SK-N-SH (cell line): ENCODE measurements at regions not wholly inside any gene's neighbourhood (a gene's known extent, or its start where the extent isn't known, plus 50 kb on each side); places are given as distances from the start of the nearest gene placed in this dataset.

Experiments used
- CTCF ChIA-PET: fragments of 300-600, 350-600 bp; formaldehyde crosslinking; extraction: SDS; loops from one replicate; lab custom pipeline; 2021; lab: Yijun Ruan, JAX
- POLR2A ChIA-PET: fragments of 350-600 bp; sonication (Branson Sonifier 250); formaldehyde crosslinking; extraction: SDS; loops from one replicate; lab custom pipeline; 2020; ENCODE audit warnings: antibody characterized with exemption, inconsistent platforms; lab: Yijun Ruan, JAX
- DNase-seq: peaks from one replicate; pipeline ENCODE4 v3.0.0; 2012
- H2AFZ ChIP-seq: fragments of 200-600 bp; sonication (generic); 2 replicates; pipeline ENCODE4 v1.8.1; 2016; ENCODE audit warnings: antibody characterized with exemption, mild to moderate bottlenecking, low read depth
- H3F3A ChIP-seq: fragments of 200-600 bp; sonication (generic); replicated peaks from 2 replicates; pipeline ENCODE3; 2016; ENCODE audit warnings: antibody characterized with exemption, mild to moderate bottlenecking; ENCODE audit not compliant: insufficient read depth
- H3K27ac ChIP-seq, 2 experiments: fragments of 200-500 bp in 1 of 2; fragments of 200-600 bp in 1 of 2; sonication (Bioruptor generic) in 1 of 2; sonication (generic), shearing (Covaris generic) in 1 of 2; 2 replicates each; pipeline versions ENCODE4 v1.5.1 to v1.6.1; 2014 to 2016; ENCODE audit warnings: low read depth in 2 of 2, inconsistent platforms in 1 of 2, low read length in 1 of 2, mild to moderate bottlenecking in 1 of 2, mixed read lengths in 1 of 2
- H3K27me3 ChIP-seq: fragments of 200-600 bp; sonication (generic), shearing (Covaris generic); 2 replicates; pipeline ENCODE4 v1.6.1; 2016; ENCODE audit warnings: mixed run types; ENCODE audit not compliant: insufficient read depth
- H3K36me3 ChIP-seq, 2 experiments: fragments of 200-500 bp in 1 of 2; fragments of 200-600 bp in 1 of 2; sonication (Bioruptor generic) in 1 of 2; sonication (generic) in 1 of 2; replicated peaks in 1 of 2; 2 replicates each; pipeline versions ENCODE3 to v1.5.1; 2014 to 2016; ENCODE audit warnings: low read length in 1 of 2, mild to moderate bottlenecking in 1 of 2; ENCODE audit not compliant: insufficient read depth in 2 of 2, control insufficient read depth in 1 of 2
- H3K4me1 ChIP-seq, 2 experiments: fragments of 200-500 bp in 1 of 2; fragments of 200-600 bp in 1 of 2; sonication (Bioruptor generic) in 1 of 2; sonication (generic), shearing (Covaris generic) in 1 of 2; 2 replicates each; pipeline versions ENCODE4 v1.5.1 to v1.6.1; 2014 to 2016; ENCODE audit warnings: low read depth in 1 of 2, low read length in 1 of 2, mixed run types in 1 of 2; ENCODE audit not compliant: insufficient read depth in 2 of 2, control insufficient read depth in 1 of 2
- H3K4me2 ChIP-seq: fragments of 200-600 bp; sonication (generic), shearing (Covaris generic); 2 replicates; pipeline ENCODE4 v1.6.1; 2017; ENCODE audit warnings: mixed run types
- H3K4me3 ChIP-seq, 2 experiments: fragments of 200-500 bp in 1 of 2; fragments of 200-600 bp in 1 of 2; sonication (Bioruptor generic) in 1 of 2; sonication (generic), shearing (Covaris generic) in 1 of 2; 2 replicates each; pipeline versions ENCODE4 v1.5.1 to v1.8.1; 2014 to 2016; ENCODE audit warnings: low read depth in 2 of 2, inconsistent platforms in 1 of 2, low read length in 1 of 2, mild to moderate bottlenecking in 1 of 2, mixed read lengths in 1 of 2, moderate library complexity in 1 of 2
- H3K79me2 ChIP-seq: fragments of 200-600 bp; sonication (generic); 2 replicates; pipeline ENCODE4 v1.8.1; 2017; ENCODE audit warnings: mild to moderate bottlenecking; ENCODE audit not compliant: insufficient read depth
- H3K9ac ChIP-seq: fragments of 200-600 bp; sonication (generic); 2 replicates; pipeline ENCODE4 v1.6.1; 2017; ENCODE audit warnings: mixed run types
- H3K9me2 ChIP-seq: fragments of 200-600 bp; sonication (generic); 2 replicates; pipeline ENCODE4 v1.6.1; 2017; ENCODE audit warnings: mixed run types
- H3K9me3 ChIP-seq: fragments of 200-600 bp; sonication (generic); 2 replicates; pipeline ENCODE4 v1.6.1; 2017; ENCODE audit warnings: mixed run types, mild to moderate bottlenecking, moderate library complexity
- H4K20me1 ChIP-seq: fragments of 200-600 bp; sonication (generic); 2 replicates; pipeline ENCODE4 v1.6.1; 2017; ENCODE audit warnings: mild to moderate bottlenecking, mixed run types; ENCODE audit not compliant: insufficient read depth
- CTCF ChIP-seq: fragments of 200-600 bp; sonication (generic); IDR thresholded peaks from 2 replicates; pipeline ENCODE4 v1.6.1; 2017; ENCODE audit warnings: antibody characterized with exemption, mild to moderate bottlenecking, moderate library complexity
- EZH2phosphoT487 ChIP-seq: fragments of 200-600 bp; sonication (generic); IDR thresholded peaks from 2 replicates; pipeline ENCODE4 v1.6.1; 2017; ENCODE audit warnings: low read depth, mixed run types, mild to moderate bottlenecking, antibody characterized with exemption, moderate library complexity, borderline replicate concordance
- FOXM1 ChIP-seq: IDR thresholded peaks from 2 replicates; pipeline ENCODE4 v1.4.0; 2012; ENCODE audit warnings: low read depth, mild to moderate bottlenecking
- GATA2 ChIP-seq: sonication (generic); formaldehyde crosslinking; IDR thresholded peaks from 2 replicates; pipeline ENCODE4 v1.5.0; 2020; ENCODE audit warnings: mild to moderate bottlenecking, missing genetic modification reagents
- MXI1 ChIP-seq: IDR thresholded peaks from 2 replicates; pipeline ENCODE4 v1.6.1; 2012; ENCODE audit warnings: mild to moderate bottlenecking, low read depth, low read length, improper control_type of control experiment
- NFIC ChIP-seq: IDR thresholded peaks from 2 replicates; pipeline ENCODE4 v1.4.0; 2012; ENCODE audit warnings: borderline replicate concordance
- POLR2AphosphoS5 ChIP-seq: IDR thresholded peaks from 2 replicates; pipeline ENCODE4 v1.6.1; 2012; ENCODE audit warnings: low read depth, low read length
- RAD21 ChIP-seq: IDR thresholded peaks from 2 replicates; pipeline ENCODE4 v1.6.1; 2012; ENCODE audit warnings: mild to moderate bottlenecking, low read length
- RCOR1 ChIP-seq: fragments of 150-350 bp; IDR thresholded peaks from 2 replicates; pipeline ENCODE4 v1.6.1; 2017; ENCODE audit warnings: antibody characterized with exemption, low read length
- REST ChIP-seq: IDR thresholded peaks from 2 replicates; pipeline ENCODE4 v1.6.1; 2012; ENCODE audit warnings: mild to moderate bottlenecking, low read depth, low read length, moderate library complexity
- USF1 ChIP-seq: IDR thresholded peaks from 2 replicates; pipeline ENCODE4 v1.4.0; 2012; ENCODE audit warnings: low read depth, borderline replicate concordance
- YY1 ChIP-seq: IDR thresholded peaks from 2 replicates; pipeline ENCODE4 v1.4.0; 2012; ENCODE audit warnings: low read depth, mild to moderate bottlenecking
- ZBTB33 ChIP-seq: IDR thresholded peaks from 2 replicates; pipeline ENCODE4 v1.4.0; 2012; ENCODE audit warnings: low read depth, borderline replicate concordance
- WGBS: methylation state at CpG from one replicate; pipeline ENCODE4 v1.1.6; 2017; ENCODE audit warnings: low lambda C conversion rate; 5-methylcytosine and 5-hydroxymethylcytosine counted together

- no peak for TF ChIP-seq REST
- no peak for TF ChIP-seq POLR2AphosphoS5
- no peak for TF ChIP-seq CTCF
- no peak for TF ChIP-seq RCOR1
Observed at GRCh38 chr13:37966266-37966665, 96.7 kb upstream of the TRPC4 start (continued).

- POLR2A ChIA-PET = no interaction called here
- no peak for DNase-seq
- Histone ChIP-seq H3K4me2 (no peak overlapping the region), H4K20me1 (no peaks in the 10 kb centered on the region), H3K79me2 (no peaks in the 10 kb centered on the region), H2AFZ (no peak overlapping the region), H3K9me2 (no peaks in the 10 kb centered on the region), H3K9me3 (no peaks in the 10 kb centered on the region), H3K9ac (no peak overlapping the region)
- TF ChIP-seq GATA2 (CRISPR knock-in tag) = no peak
- TF ChIP-seq CTCF = peak; percentile 55
- TF ChIP-seq YY1 = no peak
- TF ChIP-seq, all 33 proteins: peak for 1
- H3F3A ChIP-seq = no peaks in the 10 kb centered on the region
- H3K27ac ChIP-seq = no peak overlapping the region
- no peak overlapping the region for H3K4me3 ChIP-seq
- H3K36me3 ChIP-seq = no peaks in the 10 kb centered on the region
- 33% methylated on average over 1 of the region's 1 CpG for WGBS
- no peaks in the 10 kb centered on the region for H3K4me1 ChIP-seq
- H3K27me3 ChIP-seq = no peaks in the 10 kb centered on the region
- CTCF ChIA-PET = interaction anchor here (1.2 to 1.4 kb wide), 2 partner anchors 12 to 15 kb away, joined by 3 read pairs; no protein-coding TSS in a partner anchor
Observed at GRCh38 chr13:37960427-37960826, 90.9 kb upstream of the TRPC4 start.

- no peaks in the 10 kb centered on the region for H3K9me3 ChIP-seq
- DNase-seq = no peak
- 19% methylated on average over 5 of the region's 5 CpGs for WGBS
- POLR2A ChIA-PET = no interaction called here
- H3F3A ChIP-seq = no peaks in the 10 kb centered on the region
- no peaks in the 10 kb centered on the region for H3K36me3 ChIP-seq
- H3K4me1 ChIP-seq = no peaks in the 10 kb centered on the region
- no peaks in the 10 kb centered on the region for H3K79me2 ChIP-seq
- H3K4me2 ChIP-seq = no peak overlapping the region
- H3K9ac ChIP-seq = no peak overlapping the region
- no peak overlapping the region for H3K4me3 ChIP-seq
- no peaks in the 10 kb centered on the region for H3K27me3 ChIP-seq
- H4K20me1 ChIP-seq = no peaks in the 10 kb centered on the region
- H3K9me2 ChIP-seq = no peaks in the 10 kb centered on the region
- H3K27ac ChIP-seq = no peak overlapping the region
- CTCF ChIA-PET = interaction anchor here (1.1 to 1.2 kb wide), 2 partner anchors 12 to 13 kb away, joined by 3 to 4 read pairs; no protein-coding TSS in a partner anchor
- H2AFZ ChIP-seq = no peak overlapping the region
- TF ChIP-seq GATA2 (CRISPR knock-in tag) (no peak), NFIC (no peak), USF1 (no peak), MXI1 (no peak), EZH2phosphoT487 (no peak), RCOR1 (no peak), YY1 (no peak), POLR2AphosphoS5 (no peak), ZBTB33 (no peak), RAD21 (no peak), FOXM1 (no peak)
Observed at GRCh38 chr13:37959284-37959683, 89.7 kb upstream of the TRPC4 start.
